Calu3 (cell line): ENCODE measurements at regions not wholly inside any gene's neighbourhood (a gene's known extent, or its start where the extent isn't known, plus 50 kb on each side); places are given as distances from the start of the nearest gene placed in this dataset.

Experiments used
- BruUV-seq: library from RNA; stranded (reverse); fragments of 400-500 nt; replicated peaks from 2 replicates; lab custom pipeline; 2021; lab: Mats Ljungman, UMichigan
- CTCF ChIA-PET: fragments of 300-600 bp; sonication (Branson Sonifier 250); formaldehyde crosslinking; loops from one replicate; lab custom pipeline; 2022; ENCODE audit warnings: antibody characterized with exemption; lab: Charles Lee
- DNase-seq: peaks from one replicate; pipeline ENCODE4 v3.0.0; 2022
- H3K27ac Mint-ChIP-seq: one replicate; pipeline ENCODE4 v1.8.0; 2022; ENCODE audit warnings: mixed read lengths; ENCODE audit not compliant: unreplicated experiment
- H3K27me3 Mint-ChIP-seq: one replicate; pipeline ENCODE4 v1.8.0; 2022; ENCODE audit warnings: mixed read lengths; ENCODE audit not compliant: unreplicated experiment
- H3K36me3 Mint-ChIP-seq: one replicate; pipeline ENCODE4 v1.8.0; 2022; ENCODE audit warnings: mild to moderate bottlenecking, moderate library complexity, mixed read lengths; ENCODE audit not compliant: insufficient read depth, unreplicated experiment
- H3K4me1 Mint-ChIP-seq: one replicate; pipeline ENCODE4 v1.8.0; 2022; ENCODE audit warnings: mild to moderate bottlenecking, low read depth, mixed read lengths; ENCODE audit not compliant: unreplicated experiment
- H3K4me3 Mint-ChIP-seq: one replicate; pipeline ENCODE4 v1.8.0; 2022; ENCODE audit warnings: mild to moderate bottlenecking, low read depth, moderate library complexity, mixed read lengths; ENCODE audit not compliant: unreplicated experiment
- H3K9me3 Mint-ChIP-seq: one replicate; pipeline ENCODE4 v1.8.0; 2022; ENCODE audit warnings: low read depth, mixed read lengths; ENCODE audit not compliant: unreplicated experiment
- CTCF ChIP-seq: fragments of 200-600 bp; IDR thresholded peaks from one replicate; pipeline ENCODE4 v1.8.0; 2022; ENCODE audit warnings: antibody characterized with exemption; ENCODE audit not compliant: unreplicated experiment
- intact Hi-C: fragments of 100-400 bp; cut with micrococcal nuclease; formaldehyde crosslinking; loops from one replicate; pipeline ENCODE4 v1.10.0; 2022; ENCODE audit not compliant: unreplicated experiment

GRCh38 chr6:78302411-78302810 lies 564.9 kb upstream of the IRAK1BP1 start:
- Mint-ChIP-seq H3K36me3 (no peaks in the 10 kb centered on the region), H3K4me1 (peaks cover 8% of the 10 kb centered on the region), H3K9me3 (no peaks in the 10 kb centered on the region), H3K4me3 (no peak overlapping the region), H3K27ac (no peak overlapping the region), H3K27me3 (no peaks in the 10 kb centered on the region)
- no TSS peak for BruUV-seq
- no peak for TF ChIP-seq CTCF
- DNase-seq = no peak
- intact Hi-C loops = no loop called here
- CTCF ChIA-PET = no interaction called here

GRCh38 chr6:78308025-78308424 lies 559.3 kb upstream of the IRAK1BP1 start:
- TF ChIP-seq CTCF = no peak
- BruUV-seq = no TSS peak
- CTCF ChIA-PET = no interaction called here
- Mint-ChIP-seq H3K4me1 (no peaks in the 10 kb centered on the region), H3K27me3 (no peaks in the 10 kb centered on the region), H3K9me3 (no peaks in the 10 kb centered on the region), H3K36me3 (no peaks in the 10 kb centered on the region), H3K4me3 (no peak overlapping the region), H3K27ac (no peak overlapping the region)
- DNase-seq = peak; percentile 4
- intact Hi-C loops = no loop called here

- H3K4me3 Mint-ChIP-seq = no peak overlapping the region
- H3K27ac Mint-ChIP-seq = no peak overlapping the region
- intact Hi-C loops = no loop called here
- CTCF ChIA-PET = no interaction called here
- DNase-seq = no peak
- H3K27me3 Mint-ChIP-seq = no peaks in the 10 kb centered on the region
- BruUV-seq = no TSS peak
- H3K36me3 Mint-ChIP-seq = no peaks in the 10 kb centered on the region
- H3K4me1 Mint-ChIP-seq = no peaks in the 10 kb centered on the region
- no peaks in the 10 kb centered on the region for H3K9me3 Mint-ChIP-seq
- no peak for TF ChIP-seq CTCF
Measured at GRCh38 chr6:78322068-78322845, 545.1 kb upstream of the IRAK1BP1 start.

GRCh38 chr6:78324213-78324612 lies 543.1 kb upstream of the IRAK1BP1 start:
- Mint-ChIP-seq H3K4me3 (no peak overlapping the region), H3K4me1 (no peaks in the 10 kb centered on the region), H3K27ac (no peak overlapping the region), H3K27me3 (no peaks in the 10 kb centered on the region), H3K36me3 (no peaks in the 10 kb centered on the region), H3K9me3 (no peaks in the 10 kb centered on the region)
- TF ChIP-seq CTCF = no peak
- no peak for DNase-seq
- CTCF ChIA-PET = no interaction called here
- BruUV-seq = no TSS peak
- intact Hi-C loops = no loop called here
